Thyroid gland (tissue), 4 donors: ENCODE measurements at regions not wholly inside any gene's neighbourhood (a gene's known extent, or its start where the extent isn't known, plus 50 kb on each side); places are given as distances from the start of the nearest gene placed in this dataset.
A peak's percentile ranks its signal among the peaks of the same experiment; 100 is the strongest.

Experiments
- CTCF ChIP-seq, 6 experiments: fragments of 200-600 bp in 3 of 6; fragments of 450-650 bp in 3 of 6; sonication (generic) in 3 of 6; IDR thresholded peaks; one replicate each; pipeline ENCODE4 v1.5.1; 2016 to 2019; ENCODE audit warnings: antibody characterized with exemption in 6 of 6, mild to moderate bottlenecking in 2 of 6, inconsistent platforms in 1 of 6, moderate library complexity in 1 of 6
- POLR2A ChIP-seq, 2 donors: fragments of 450-650 bp; IDR thresholded peaks; one replicate each; pipeline ENCODE4 v1.6.1; 2017; ENCODE audit warnings: antibody characterized with exemption in 2 of 2, mild to moderate bottlenecking in 2 of 2, moderate library complexity in 1 of 2

GRCh38 chr5:99060306-99061261 lies 131.8 kb upstream of the CHD1 start:
- TF ChIP-seq POLR2A (IDR thresholded peaks at IDR 0.05) (no peak), CTCF (IDR thresholded peaks at IDR 0.05) (peak; percentile 57 to 89 (median 77))
